ENCODE measurements at regions not wholly inside any gene's neighbourhood (a gene's known extent, or its start where the extent isn't known, plus 50 kb on each side); places are given as distances from the start of the nearest gene placed in this dataset.

GRCh38 chr17:73984941-73985340 lies 218.5 kb upstream of the RPL38 start:
- no peak for TF ChIP-seq SRF (IDR thresholded peaks at IDR 0.05; ENCODE audit: low read depth)
- no peak for TF ChIP-seq ZNF274 (IDR thresholded peaks at IDR 0.05; ENCODE audit: low read depth, low read length)
- TF ChIP-seq CTCF (IDR thresholded peaks at IDR 0.05 in 2 of 3, conservative IDR thresholded peaks at IDR 0.05 in 1 of 3; ENCODE audit: borderline replicate concordance in 1 of 3, insufficient read depth in 1 of 3, low read depth in 2 of 3, low read length in 2 of 3), result no peak
- no peak for TF ChIP-seq ZBTB33 (IDR thresholded peaks at IDR 0.05; ENCODE audit: extremely low read depth, insufficient replicate concordance, low read length)
- no peak for TF ChIP-seq POLR2AphosphoS5 (IDR thresholded peaks at IDR 0.05; ENCODE audit: low read depth, low read length)
- no peak for TF ChIP-seq RAD21 (IDR thresholded peaks at IDR 0.05; ENCODE audit: low read depth)

All from HCT116 (cell line).